MCF 10A (cell line): ENCODE measurements at regions not wholly inside any gene's neighbourhood (a gene's known extent, or its start where the extent isn't known, plus 50 kb on each side); places are given as distances from the start of the nearest gene placed in this dataset.

Experiments
- BruUV-seq: library from RNA; stranded (reverse); fragments of 400-500 nt; replicated peaks from 2 replicates; lab custom pipeline; 2021; lab: Mats Ljungman, UMichigan
- CTCF ChIA-PET: fragments of 300-600 bp; sonication (Branson Sonifier 250); formaldehyde crosslinking; extraction: SDS; loops from one replicate; lab custom pipeline; 2021; ENCODE audit warnings: antibody characterized with exemption, inconsistent platforms; lab: Yijun Ruan, JAX
- POLR2A ChIA-PET: fragments of 300-600, 350-650 bp; sonication (Branson Sonifier 250); formaldehyde crosslinking; extraction: SDS; loops from one replicate; lab custom pipeline; 2020; ENCODE audit warnings: antibody characterized with exemption, inconsistent platforms; lab: Yijun Ruan, JAX
- DNase-seq: peaks from one replicate; pipeline ENCODE4 v3.0.0-alpha.2; 2018; ENCODE audit not compliant: unreplicated experiment
- H3K27ac Mint-ChIP-seq: one replicate; pipeline ENCODE4 v1.8.0; 2022; ENCODE audit warnings: mild to moderate bottlenecking, low read depth, mixed read lengths; ENCODE audit not compliant: unreplicated experiment
- H3K27me3 Mint-ChIP-seq: one replicate; pipeline ENCODE4 v1.8.0; 2022; ENCODE audit warnings: mixed read lengths; ENCODE audit not compliant: insufficient read depth, unreplicated experiment
- H3K36me3 Mint-ChIP-seq: one replicate; pipeline ENCODE4 v1.8.0; 2022; ENCODE audit warnings: mild to moderate bottlenecking, moderate library complexity, mixed read lengths; ENCODE audit not compliant: insufficient read depth, unreplicated experiment
- H3K4me1 Mint-ChIP-seq: one replicate; pipeline ENCODE4 v1.8.0; 2022; ENCODE audit warnings: mixed read lengths; ENCODE audit not compliant: insufficient read depth, unreplicated experiment
- H3K4me3 Mint-ChIP-seq: one replicate; pipeline ENCODE4 v1.8.0; 2022; ENCODE audit warnings: mild to moderate bottlenecking, moderate library complexity, mixed read lengths; ENCODE audit not compliant: unreplicated experiment
- H3K9me3 Mint-ChIP-seq: one replicate; pipeline ENCODE4 v1.8.0; 2022; ENCODE audit warnings: mixed read lengths; ENCODE audit not compliant: unreplicated experiment
- CTCF ChIP-seq: fragments of 200-600 bp; IDR thresholded peaks from one replicate; pipeline ENCODE4 v1.8.0; 2022; ENCODE audit warnings: antibody characterized with exemption, mild to moderate bottlenecking; ENCODE audit not compliant: unreplicated experiment
- intact Hi-C: fragments of 100-400 bp; cut with micrococcal nuclease; formaldehyde crosslinking; loops from 2 replicates; pipeline ENCODE4 v1.14.1; 2022

GRCh38 chr3:158991146-158991705, 189.4 kb downstream of the MFSD1 start:
- H3K36me3 Mint-ChIP-seq, result no peaks in the 10 kb centered on the region
- H3K4me1 Mint-ChIP-seq, result no peaks in the 10 kb centered on the region
- POLR2A ChIA-PET, result no interaction called here
- peaks cover 25% of the 10 kb centered on the region for H3K27me3 Mint-ChIP-seq
- no peaks in the 10 kb centered on the region for H3K9me3 Mint-ChIP-seq
- no peak for TF ChIP-seq CTCF
- H3K27ac Mint-ChIP-seq, result no peak overlapping the region
- no TSS peak for BruUV-seq
- no peak overlapping the region for H3K4me3 Mint-ChIP-seq
- peak; percentile 21 for DNase-seq
- intact Hi-C loops, result no loop called here
- CTCF ChIA-PET, result no interaction called here

GRCh38 chr3:158992463-158992862, 190.6 kb downstream of the MFSD1 start:
- BruUV-seq, result no TSS peak
- Mint-ChIP-seq H3K36me3 (no peaks in the 10 kb centered on the region), H3K27ac (no peak overlapping the region), H3K27me3 (peaks cover 25% of the 10 kb centered on the region), H3K4me1 (no peaks in the 10 kb centered on the region), H3K9me3 (no peaks in the 10 kb centered on the region), H3K4me3 (no peak overlapping the region)
- intact Hi-C loops, result no loop called here
- TF ChIP-seq CTCF, result no peak
- ChIA-PET CTCF (no interaction called here), POLR2A (no interaction called here)
- DNase-seq, result no peak

- intact Hi-C loops, result no loop called here
- H3K4me3 Mint-ChIP-seq, result no peak overlapping the region
- ChIA-PET POLR2A (no interaction called here), CTCF (interaction anchor here (0.9 kb wide), 1 partner anchor 102 kb away, joined by 3 read pairs; no protein-coding TSS in a partner anchor)
- DNase-seq, result no peak
- H3K27ac Mint-ChIP-seq, result no peak overlapping the region
- no peaks in the 10 kb centered on the region for H3K4me1 Mint-ChIP-seq
- TF ChIP-seq CTCF, result no peak
- no peaks in the 10 kb centered on the region for H3K9me3 Mint-ChIP-seq
- no TSS peak for BruUV-seq
- H3K36me3 Mint-ChIP-seq, result no peaks in the 10 kb centered on the region
- H3K27me3 Mint-ChIP-seq, result peaks cover 13% of the 10 kb centered on the region
Observed at GRCh38 chr3:158994386-158994785, 192.5 kb downstream of the MFSD1 start.

- Mint-ChIP-seq H3K4me3 (no peak overlapping the region), H3K27me3 (peaks cover 12% of the 10 kb centered on the region), H3K9me3 (no peaks in the 10 kb centered on the region), H3K4me1 (no peaks in the 10 kb centered on the region), H3K36me3 (no peaks in the 10 kb centered on the region), H3K27ac (no peak overlapping the region)
- no peak for DNase-seq
- BruUV-seq, result no TSS peak
- intact Hi-C loops, result no loop called here
- ChIA-PET POLR2A (no interaction called here), CTCF (no interaction called here)
- no peak for TF ChIP-seq CTCF
Observed at GRCh38 chr3:159001711-159002110, 199.9 kb downstream of the MFSD1 start.
